Activated CD4-positive, alpha-beta memory T cell treated with anti-CD3 and anti-CD28 coated beads, Interleukin-2, amount 10 ng/mL, durations not matched to agents 7 days and 5 days (primary cell): ENCODE measurements at regions not wholly inside any gene's neighbourhood (a gene's known extent, or its start where the extent isn't known, plus 50 kb on each side); places are given as distances from the start of the nearest gene placed in this dataset.

ENCODE experiments used
- CTCF ChIA-PET: fragments of 350-600 bp; sonication (Branson Sonifier 250); formaldehyde crosslinking; loops from one replicate; lab custom pipeline; 2021; ENCODE audit warnings: antibody characterized with exemption, inconsistent platforms; lab: Charles Lee
- POLR2A ChIA-PET: fragments of 350-600 bp; sonication (Branson Sonifier 250); formaldehyde crosslinking; loops from one replicate; lab custom pipeline; 2021; ENCODE audit warnings: antibody characterized with exemption; lab: Charles Lee
- DNase-seq: peaks from one replicate; pipeline ENCODE4 v3.0.0-alpha.2; 2020
- H3K27ac Mint-ChIP-seq: one replicate; pipeline ENCODE4 v1.8.0; 2021; ENCODE audit warnings: mild to moderate bottlenecking, mixed read lengths
- H3K27me3 Mint-ChIP-seq: one replicate; pipeline ENCODE4 v1.8.0; 2021; ENCODE audit warnings: mixed read lengths
- H3K36me3 Mint-ChIP-seq: one replicate; pipeline ENCODE4 v1.8.0; 2021; ENCODE audit warnings: low read depth, mixed read lengths
- H3K4me1 Mint-ChIP-seq: one replicate; pipeline ENCODE4 v1.8.0; 2021; ENCODE audit warnings: mixed read lengths
- H3K4me3 Mint-ChIP-seq: one replicate; pipeline ENCODE4 v1.8.0; 2021; ENCODE audit warnings: mild to moderate bottlenecking, mixed read lengths
- H3K9me3 Mint-ChIP-seq: one replicate; pipeline ENCODE4 v1.8.0; 2021; ENCODE audit warnings: mixed read lengths

GRCh38 chr6:169903122-169903521, 151.7 kb downstream of the ERMARD start:
- CTCF ChIA-PET = no interaction called here
- POLR2A ChIA-PET = no interaction called here
- no peaks in the 10 kb centered on the region for H3K36me3 Mint-ChIP-seq
- H3K4me1 Mint-ChIP-seq = no peaks in the 10 kb centered on the region
- DNase-seq = no peak
- H3K27ac Mint-ChIP-seq = no peak overlapping the region
- no peak overlapping the region for H3K4me3 Mint-ChIP-seq
- peaks cover 9% of the 10 kb centered on the region for H3K9me3 Mint-ChIP-seq
- H3K27me3 Mint-ChIP-seq = no peaks in the 10 kb centered on the region

GRCh38 chr6:169902604-169903003, 151.2 kb downstream of the ERMARD start:
- no peaks in the 10 kb centered on the region for H3K36me3 Mint-ChIP-seq
- no peak overlapping the region for H3K4me3 Mint-ChIP-seq
- H3K9me3 Mint-ChIP-seq = peaks cover 9% of the 10 kb centered on the region
- no peak for DNase-seq
- ChIA-PET POLR2A (no interaction called here), CTCF (no interaction called here)
- no peak overlapping the region for H3K27ac Mint-ChIP-seq
- no peaks in the 10 kb centered on the region for H3K4me1 Mint-ChIP-seq
- H3K27me3 Mint-ChIP-seq = no peaks in the 10 kb centered on the region

GRCh38 chr6:169902070-169902469, 150.6 kb downstream of the ERMARD start:
- Mint-ChIP-seq H3K4me1 (no peaks in the 10 kb centered on the region), H3K27me3 (no peaks in the 10 kb centered on the region), H3K36me3 (no peaks in the 10 kb centered on the region), H3K9me3 (peaks cover 10% of the 10 kb centered on the region), H3K27ac (no peak overlapping the region), H3K4me3 (no peak overlapping the region)
- POLR2A ChIA-PET = no interaction called here
- CTCF ChIA-PET = no interaction called here
- DNase-seq = no peak

GRCh38 chr6:169899481-169900145, 148.2 kb downstream of the ERMARD start:
- ChIA-PET POLR2A (no interaction called here), CTCF (no interaction called here)
- no peaks in the 10 kb centered on the region for H3K4me1 Mint-ChIP-seq
- no peaks in the 10 kb centered on the region for H3K36me3 Mint-ChIP-seq
- no peak overlapping the region for H3K4me3 Mint-ChIP-seq
- H3K27me3 Mint-ChIP-seq = no peaks in the 10 kb centered on the region
- H3K27ac Mint-ChIP-seq = no peak overlapping the region
- DNase-seq = no peak
- peaks cover 10% of the 10 kb centered on the region for H3K9me3 Mint-ChIP-seq

GRCh38 chr6:169898788-169899480, 147.5 kb downstream of the ERMARD start:
- no peaks in the 10 kb centered on the region for H3K4me1 Mint-ChIP-seq
- peaks cover 10% of the 10 kb centered on the region for H3K9me3 Mint-ChIP-seq
- no peak for DNase-seq
- H3K27ac Mint-ChIP-seq = no peak overlapping the region
- no peak overlapping the region for H3K4me3 Mint-ChIP-seq
- ChIA-PET POLR2A (no interaction called here), CTCF (no interaction called here)
- H3K27me3 Mint-ChIP-seq = no peaks in the 10 kb centered on the region
- no peaks in the 10 kb centered on the region for H3K36me3 Mint-ChIP-seq

GRCh38 chr6:169897601-169898358, 146.4 kb downstream of the ERMARD start:
- ChIA-PET POLR2A (no interaction called here), CTCF (no interaction called here)
- H3K9me3 Mint-ChIP-seq = peaks cover 13% of the 10 kb centered on the region
- no peaks in the 10 kb centered on the region for H3K4me1 Mint-ChIP-seq
- DNase-seq = no peak
- H3K27me3 Mint-ChIP-seq = no peaks in the 10 kb centered on the region
- H3K27ac Mint-ChIP-seq = no peak overlapping the region
- no peak overlapping the region for H3K4me3 Mint-ChIP-seq
- H3K36me3 Mint-ChIP-seq = no peaks in the 10 kb centered on the region

- no peak for DNase-seq
- H3K9me3 Mint-ChIP-seq = peaks cover 10% of the 10 kb centered on the region
- no peak overlapping the region for H3K4me3 Mint-ChIP-seq
- POLR2A ChIA-PET = no interaction called here
- no peak overlapping the region for H3K27ac Mint-ChIP-seq
- H3K36me3 Mint-ChIP-seq = no peaks in the 10 kb centered on the region
- H3K4me1 Mint-ChIP-seq = no peaks in the 10 kb centered on the region
- CTCF ChIA-PET = no interaction called here
- H3K27me3 Mint-ChIP-seq = no peaks in the 10 kb centered on the region
Measured at GRCh38 chr6:169896826-169897456, 145.5 kb downstream of the ERMARD start.

GRCh38 chr6:169895926-169896761, 144.7 kb downstream of the ERMARD start:
- CTCF ChIA-PET = no interaction called here
- peaks cover 10% of the 10 kb centered on the region for H3K9me3 Mint-ChIP-seq
- no peak overlapping the region for H3K27ac Mint-ChIP-seq
- no peaks in the 10 kb centered on the region for H3K36me3 Mint-ChIP-seq
- POLR2A ChIA-PET = no interaction called here
- no peak overlapping the region for H3K4me3 Mint-ChIP-seq
- H3K27me3 Mint-ChIP-seq = no peaks in the 10 kb centered on the region
- no peak for DNase-seq
- no peaks in the 10 kb centered on the region for H3K4me1 Mint-ChIP-seq

- DNase-seq = no peak
- POLR2A ChIA-PET = no interaction called here
- Mint-ChIP-seq H3K27me3 (no peaks in the 10 kb centered on the region), H3K27ac (no peak overlapping the region), H3K36me3 (no peaks in the 10 kb centered on the region), H3K4me3 (no peak overlapping the region), H3K4me1 (no peaks in the 10 kb centered on the region), H3K9me3 (peaks cover 15% of the 10 kb centered on the region)
- CTCF ChIA-PET = no interaction called here
Measured at GRCh38 chr6:169895000-169895759, 143.8 kb downstream of the ERMARD start.

- H3K36me3 Mint-ChIP-seq = no peaks in the 10 kb centered on the region
- ChIA-PET CTCF (no interaction called here), POLR2A (no interaction called here)
- no peaks in the 10 kb centered on the region for H3K4me1 Mint-ChIP-seq
- H3K27me3 Mint-ChIP-seq = no peaks in the 10 kb centered on the region
- no peak overlapping the region for H3K27ac Mint-ChIP-seq
- peaks cover 15% of the 10 kb centered on the region for H3K9me3 Mint-ChIP-seq
- no peak overlapping the region for H3K4me3 Mint-ChIP-seq
- DNase-seq = no peak
Measured at GRCh38 chr6:169894377-169894960, 143.0 kb downstream of the ERMARD start.

- ChIA-PET CTCF (no interaction called here), POLR2A (no interaction called here)
- Mint-ChIP-seq H3K27ac (no peak overlapping the region), H3K4me3 (no peak overlapping the region), H3K36me3 (no peaks in the 10 kb centered on the region), H3K4me1 (no peaks in the 10 kb centered on the region), H3K9me3 (peaks cover 14% of the 10 kb centered on the region), H3K27me3 (no peaks in the 10 kb centered on the region)
- no peak for DNase-seq
Measured at GRCh38 chr6:169893624-169894023, 142.2 kb downstream of the ERMARD start.

GRCh38 chr6:169891846-169892245, 140.4 kb downstream of the ERMARD start:
- POLR2A ChIA-PET = no interaction called here
- H3K36me3 Mint-ChIP-seq = no peaks in the 10 kb centered on the region
- DNase-seq = no peak
- CTCF ChIA-PET = no interaction called here
- no peak overlapping the region for H3K27ac Mint-ChIP-seq
- no peak overlapping the region for H3K4me3 Mint-ChIP-seq
- H3K4me1 Mint-ChIP-seq = no peaks in the 10 kb centered on the region
- H3K27me3 Mint-ChIP-seq = peaks cover 3% of the 10 kb centered on the region
- peaks cover 8% of the 10 kb centered on the region for H3K9me3 Mint-ChIP-seq
